K562 (cell line): ENCODE measurements at regions not wholly inside any gene's neighbourhood (a gene's known extent, or its start where the extent isn't known, plus 50 kb on each side); places are given as distances from the start of the nearest gene placed in this dataset.
A peak's percentile ranks its signal among the peaks of the same experiment; 100 is the strongest.

Experiments
- EP300 ChIP-seq: IDR thresholded peaks from 2 replicates; pipeline ENCODE4 v1.6.1; 2012; ENCODE audit warnings: low read length, improper control_type of control experiment
- GABPB1 ChIP-seq: sonication (generic); formaldehyde crosslinking; IDR thresholded peaks from 2 replicates; pipeline ENCODE4 v1.8.0; 2022; ENCODE audit warnings: mild to moderate bottlenecking, missing genetic modification reagents
- JUN ChIP-seq, 2 experiments: sonication (generic) in 1 of 2; formaldehyde crosslinking in 1 of 2; IDR thresholded peaks; 2 replicates each; pipeline versions ENCODE4 v1.6.1 to v1.8.0; 2012 to 2022; ENCODE audit warnings: borderline replicate concordance in 2 of 2, mild to moderate bottlenecking in 2 of 2, improper control_type of control experiment in 1 of 2, low read depth in 1 of 2, low read length in 1 of 2, missing genetic modification reagents in 1 of 2
- KDM4B ChIP-seq, 2 experiments: fragments of 450-650 bp in 1 of 2; sonication (generic) in 1 of 2; IDR thresholded peaks; 2 replicates each; pipeline ENCODE4 v1.6.1; 2016 to 2017; ENCODE audit warnings: borderline replicate concordance in 2 of 2, antibody characterized with exemption in 1 of 2, low read depth in 1 of 2, mild to moderate bottlenecking in 1 of 2
- KDM5B ChIP-seq: fragments of 200-600 bp; sonication (generic); IDR thresholded peaks from 2 replicates; pipeline ENCODE4 v1.6.1; 2012; ENCODE audit warnings: low read depth, mild to moderate bottlenecking, moderate library complexity, low read length, control low read depth, inconsistent platforms; ENCODE audit not compliant: insufficient replicate concordance
- MED1 ChIP-seq: sonication (generic); formaldehyde crosslinking; IDR thresholded peaks from 2 replicates; pipeline ENCODE4 v1.8.1; 2023; ENCODE audit warnings: missing genetic modification reagents, borderline replicate concordance
- MIER1 ChIP-seq: fragments of 450-650 bp; IDR thresholded peaks from 2 replicates; pipeline ENCODE4 v1.6.1; 2016; ENCODE audit warnings: antibody characterized with exemption, mild to moderate bottlenecking, low read depth
- PHB ChIP-seq: fragments of 250-450 bp; sonication (Bioruptor Pico); IDR thresholded peaks from 2 replicates; pipeline ENCODE4 v1.5.0; 2021
- RAD51 ChIP-seq: fragments of 450-650 bp; IDR thresholded peaks from 2 replicates; pipeline ENCODE4 v1.7.1; 2016; ENCODE audit warnings: low read depth, mild to moderate bottlenecking, borderline replicate concordance
- SREBF1 ChIP-seq: fragments of 150-350 bp; IDR thresholded peaks from 2 replicates; pipeline ENCODE4 v1.6.1; 2014; ENCODE audit warnings: antibody characterized with exemption, low read depth, low read length, borderline replicate concordance
- SUPT5H ChIP-seq: fragments of 450-650 bp; IDR thresholded peaks from 2 replicates; pipeline ENCODE4 v1.6.1; 2016
- WHSC1 ChIP-seq: IDR thresholded peaks from one replicate; pipeline ENCODE4 v1.6.1; 2012; ENCODE audit warnings: low read length, control low read depth, inconsistent platforms
- XRCC4 ChIP-seq: IDR thresholded peaks from one replicate; pipeline ENCODE4 v1.6.1; 2011; ENCODE audit not compliant: insufficient read depth, insufficient read length; ENCODE audit errors: extremely low read depth
- XRCC5 ChIP-seq: fragments of 200-400 bp; formaldehyde crosslinking; IDR thresholded peaks from 2 replicates; pipeline ENCODE4 v1.6.1; 2017; ENCODE audit warnings: low read depth, mild to moderate bottlenecking, low read length
- ZNF140 ChIP-seq: fragments of 250-450 bp; sonication (Bioruptor Pico); IDR thresholded peaks from 2 replicates; pipeline ENCODE4 v1.8.0; 2021; ENCODE audit warnings: moderate library complexity, mild to moderate bottlenecking, inconsistent platforms
- ZNF197 ChIP-seq: fragments of 200-800 bp; sonication (Bioruptor generic); IDR thresholded peaks from 2 replicates; pipeline ENCODE4 v1.6.1; 2016; ENCODE audit warnings: low read depth, missing genetic modification characterization, missing compliant biosample characterization
- ZNF354B ChIP-seq: fragments of 250-450 bp; sonication (Bioruptor Pico); IDR thresholded peaks from 2 replicates; pipeline ENCODE4 v1.4.0; 2020
- ZNF431 ChIP-seq: sonication (generic); formaldehyde crosslinking; IDR thresholded peaks from 2 replicates; pipeline ENCODE4 v1.8.0; 2022; ENCODE audit warnings: mild to moderate bottlenecking, missing genetic modification reagents
- ZZZ3 ChIP-seq: fragments of 450-650 bp; IDR thresholded peaks from 2 replicates; pipeline ENCODE4 v1.6.1; 2016; ENCODE audit warnings: antibody characterized with exemption, mild to moderate bottlenecking, moderate library complexity
- TF ChIP-seq, protein P1 (sequence below): sonication (generic); formaldehyde crosslinking; IDR thresholded peaks from 2 replicates; pipeline ENCODE4 v1.8.0; 2022; ENCODE audit warnings: mild to moderate bottlenecking, missing genetic modification reagents
- TF ChIP-seq, protein P2 (sequence below): sonication (generic); formaldehyde crosslinking; IDR thresholded peaks from 2 replicates; pipeline ENCODE4 v1.8.0; 2023; ENCODE audit warnings: mild to moderate bottlenecking, missing genetic modification reagents

DNA sequence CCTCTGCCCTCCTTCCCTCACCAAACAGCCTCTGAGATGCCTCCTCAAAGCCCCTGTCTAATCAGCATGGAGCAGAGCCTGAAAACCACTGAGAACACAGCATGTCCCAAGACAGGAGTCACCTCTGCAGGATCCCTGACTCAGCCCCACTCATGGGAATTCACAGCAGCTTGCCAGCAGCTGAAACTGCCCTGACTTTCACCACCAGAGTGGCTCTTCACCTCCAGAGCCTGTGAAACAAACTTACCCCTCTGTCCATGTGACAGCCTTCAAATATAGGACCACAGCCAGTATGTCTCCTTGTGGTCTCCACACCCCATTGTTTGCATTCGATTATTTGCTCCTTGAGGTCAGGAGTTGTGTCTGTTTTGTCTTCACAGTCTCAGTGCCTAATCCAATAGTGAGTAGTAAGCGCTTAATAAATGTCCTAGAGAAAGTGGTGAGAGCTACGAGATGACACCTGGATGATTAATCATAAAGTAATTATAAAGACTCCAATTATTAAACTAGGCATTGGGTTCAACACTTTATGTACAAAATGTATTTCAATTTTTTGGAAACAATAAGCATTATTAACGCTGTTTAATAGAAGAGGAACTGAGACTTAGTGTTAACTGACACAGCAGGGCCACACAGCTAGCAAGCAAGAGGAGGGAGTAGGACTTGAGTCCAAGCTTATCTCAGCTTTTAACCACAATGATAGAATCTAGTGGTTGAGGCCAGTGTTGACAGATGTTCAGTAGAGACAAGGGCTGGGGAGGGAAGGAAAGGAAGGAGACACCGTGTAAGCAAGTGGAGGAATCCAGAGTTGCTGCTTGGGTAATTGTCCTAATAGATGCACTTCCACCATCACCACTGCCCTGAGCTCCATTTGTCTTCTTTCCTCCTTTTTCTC lies 358.7 kb upstream of the TNP1 start (continued):
- peak; percentile 79 for TF ChIP-seq EP300
- TF ChIP-seq SREBF1, result no peak
- TF ChIP-seq WHSC1, result no peak
- no peak for TF ChIP-seq MIER1
- no peak for TF ChIP-seq MED1
- no peak for TF ChIP-seq KDM5B
- TF ChIP-seq XRCC5, result no peak
- no peak for TF ChIP-seq ZNF140 (CRISPR knock-in tag)
- TF ChIP-seq KDM4B (IDR thresholded peaks at IDR 0.05; ENCODE audit: borderline replicate concordance in 2 of 2, low read depth in 1 of 2), result no peak
- no peak for TF ChIP-seq XRCC4
- TF ChIP-seq, protein P1, sequence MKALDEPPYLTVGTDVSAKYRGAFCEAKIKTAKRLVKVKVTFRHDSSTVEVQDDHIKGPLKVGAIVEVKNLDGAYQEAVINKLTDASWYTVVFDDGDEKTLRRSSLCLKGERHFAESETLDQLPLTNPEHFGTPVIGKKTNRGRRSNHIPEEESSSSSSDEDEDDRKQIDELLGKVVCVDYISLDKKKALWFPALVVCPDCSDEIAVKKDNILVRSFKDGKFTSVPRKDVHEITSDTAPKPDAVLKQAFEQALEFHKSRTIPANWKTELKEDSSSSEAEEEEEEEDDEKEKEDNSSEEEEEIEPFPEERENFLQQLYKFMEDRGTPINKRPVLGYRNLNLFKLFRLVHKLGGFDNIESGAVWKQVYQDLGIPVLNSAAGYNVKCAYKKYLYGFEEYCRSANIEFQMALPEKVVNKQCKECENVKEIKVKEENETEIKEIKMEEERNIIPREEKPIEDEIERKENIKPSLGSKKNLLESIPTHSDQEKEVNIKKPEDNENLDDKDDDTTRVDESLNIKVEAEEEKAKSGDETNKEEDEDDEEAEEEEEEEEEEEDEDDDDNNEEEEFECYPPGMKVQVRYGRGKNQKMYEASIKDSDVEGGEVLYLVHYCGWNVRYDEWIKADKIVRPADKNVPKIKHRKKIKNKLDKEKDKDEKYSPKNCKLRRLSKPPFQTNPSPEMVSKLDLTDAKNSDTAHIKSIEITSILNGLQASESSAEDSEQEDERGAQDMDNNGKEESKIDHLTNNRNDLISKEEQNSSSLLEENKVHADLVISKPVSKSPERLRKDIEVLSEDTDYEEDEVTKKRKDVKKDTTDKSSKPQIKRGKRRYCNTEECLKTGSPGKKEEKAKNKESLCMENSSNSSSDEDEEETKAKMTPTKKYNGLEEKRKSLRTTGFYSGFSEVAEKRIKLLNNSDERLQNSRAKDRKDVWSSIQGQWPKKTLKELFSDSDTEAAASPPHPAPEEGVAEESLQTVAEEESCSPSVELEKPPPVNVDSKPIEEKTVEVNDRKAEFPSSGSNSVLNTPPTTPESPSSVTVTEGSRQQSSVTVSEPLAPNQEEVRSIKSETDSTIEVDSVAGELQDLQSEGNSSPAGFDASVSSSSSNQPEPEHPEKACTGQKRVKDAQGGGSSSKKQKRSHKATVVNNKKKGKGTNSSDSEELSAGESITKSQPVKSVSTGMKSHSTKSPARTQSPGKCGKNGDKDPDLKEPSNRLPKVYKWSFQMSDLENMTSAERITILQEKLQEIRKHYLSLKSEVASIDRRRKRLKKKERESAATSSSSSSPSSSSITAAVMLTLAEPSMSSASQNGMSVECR (CRISPR knock-in tag), result no peak
- TF ChIP-seq GABPB1, result peak; percentile 73
- TF ChIP-seq SUPT5H, result no peak
- TF ChIP-seq PHB, result no peak
- TF ChIP-seq, protein P2, sequence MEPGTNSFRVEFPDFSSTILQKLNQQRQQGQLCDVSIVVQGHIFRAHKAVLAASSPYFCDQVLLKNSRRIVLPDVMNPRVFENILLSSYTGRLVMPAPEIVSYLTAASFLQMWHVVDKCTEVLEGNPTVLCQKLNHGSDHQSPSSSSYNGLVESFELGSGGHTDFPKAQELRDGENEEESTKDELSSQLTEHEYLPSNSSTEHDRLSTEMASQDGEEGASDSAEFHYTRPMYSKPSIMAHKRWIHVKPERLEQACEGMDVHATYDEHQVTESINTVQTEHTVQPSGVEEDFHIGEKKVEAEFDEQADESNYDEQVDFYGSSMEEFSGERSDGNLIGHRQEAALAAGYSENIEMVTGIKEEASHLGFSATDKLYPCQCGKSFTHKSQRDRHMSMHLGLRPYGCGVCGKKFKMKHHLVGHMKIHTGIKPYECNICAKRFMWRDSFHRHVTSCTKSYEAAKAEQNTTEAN (CRISPR knock-in tag), result no peak
- TF ChIP-seq ZNF354B (CRISPR knock-in tag), result no peak
- no peak for TF ChIP-seq ZZZ3
- no peak for TF ChIP-seq ZNF431 (CRISPR knock-in tag)
- TF ChIP-seq ZNF197 (CRISPR knock-in tag), result 0 out of 2 replicates have a peak, but pooled peaks have one; percentile 47
- TF ChIP-seq RAD51, result no peak
- no peak for TF ChIP-seq JUN (IDR thresholded peaks at IDR 0.05; ENCODE audit: borderline replicate concordance, low read depth, low read length)
- no peak for TF ChIP-seq JUN (CRISPR knock-in tag; IDR thresholded peaks at IDR 0.05; ENCODE audit: borderline replicate concordance)
